Breast epithelium (tissue), 4 donors: ENCODE measurements at regions not wholly inside any gene's neighbourhood (a gene's known extent, or its start where the extent isn't known, plus 50 kb on each side); places are given as distances from the start of the nearest gene placed in this dataset.

Experiments
- DNase-seq, 2 donors: peaks; one replicate each; pipeline ENCODE4 v3.0.0-alpha.2; 2019; ENCODE audit warnings: low spot score in 2 of 2
- H3K27ac ChIP-seq, 2 donors: fragments of 200-600 bp; sonication (generic) in 1 of 2; one replicate each; pipeline ENCODE4 v1.5.1; 2016 to 2019; ENCODE audit warnings: mild to moderate bottlenecking in 1 of 2
- H3K27me3 ChIP-seq, 2 donors: fragments of 200-600 bp; sonication (generic) in 1 of 2; one replicate each; pipeline versions ENCODE4 v1.5.1 to v1.6.0; 2017 to 2019; ENCODE audit warnings: control low read depth in 1 of 2, mild to moderate bottlenecking in 1 of 2
- H3K36me3 ChIP-seq: fragments of 200-600 bp; one replicate; pipeline ENCODE4 v1.5.1; 2019
- H3K4me1 ChIP-seq, 2 donors: fragments of 200-600 bp; sonication (generic); one replicate each; pipeline ENCODE4 v1.5.1; 2016 to 2019; ENCODE audit warnings: control low read depth in 1 of 2
- H3K4me3 ChIP-seq, 3 donors: fragments of 200-600 bp; sonication (generic); 1 replicate in 2 of 3; 2 replicates in 1 of 3; pipeline ENCODE4 v1.5.1; 2016 to 2019; ENCODE audit warnings: mild to moderate bottlenecking in 3 of 3, moderate library complexity in 2 of 3
- H3K9me3 ChIP-seq, 2 donors: fragments of 200-600 bp; sonication (generic) in 1 of 2; one replicate each; pipeline ENCODE4 v1.5.1; 2016 to 2019; ENCODE audit warnings: control low read depth in 1 of 2
- CTCF ChIP-seq, 3 donors: fragments of 450-650 bp; IDR thresholded peaks; one replicate each; pipeline ENCODE4 v1.5.1; 2016 to 2017; ENCODE audit warnings: antibody characterized with exemption in 3 of 3, mild to moderate bottlenecking in 3 of 3, moderate library complexity in 3 of 3
- POLR2A ChIP-seq: fragments of 450-650 bp; IDR thresholded peaks from one replicate; pipeline ENCODE4 v1.6.1; 2016; ENCODE audit warnings: antibody characterized with exemption, mild to moderate bottlenecking, moderate library complexity
- POLR2AphosphoS5 ChIP-seq, 3 donors: sonication (generic); formaldehyde crosslinking; IDR thresholded peaks; one replicate each; pipeline ENCODE4 v1.6.1; 2017; ENCODE audit warnings: antibody characterized with exemption in 3 of 3
- intact Hi-C: fragments of 100-400 bp; cut with DNase I; formaldehyde crosslinking; loops from one replicate; pipeline ENCODE4 v1.15.1; 2023; ENCODE audit warnings: low total_unique reads

GRCh38 chr7:110257673-110258072, 833.3 kb upstream of the LRRN3 start:
- intact Hi-C loops, result no loop called here

DNA sequence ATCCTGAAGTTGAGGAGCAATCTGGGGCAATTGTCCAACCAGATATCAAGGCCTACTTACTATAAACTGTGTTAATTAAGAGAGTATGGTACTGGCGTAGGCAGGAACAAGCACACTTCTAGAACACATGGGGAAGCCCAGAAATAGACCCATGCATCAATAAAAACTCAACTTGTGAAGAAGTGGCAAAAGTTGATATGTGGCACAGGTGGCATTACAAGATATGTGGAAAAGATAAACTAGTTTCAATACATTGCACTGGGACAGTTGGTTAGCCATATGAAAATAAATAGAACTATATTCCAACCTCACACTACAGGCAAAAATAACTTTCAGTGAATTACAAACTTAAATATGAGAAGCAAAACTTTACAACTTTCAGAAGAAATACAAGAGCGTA, 828.7 kb upstream of the LRRN3 start:
- Histone ChIP-seq H3K27ac (no peak overlapping the region), H3K27me3 (no peaks in the 10 kb centered on the region), H3K4me1 (no peaks in the 10 kb centered on the region), H3K4me3 (no peak overlapping the region), H3K9me3 (no peaks in the 10 kb centered on the region), H3K36me3 (no peaks in the 10 kb centered on the region)
- intact Hi-C loops, result no loop called here
- TF ChIP-seq POLR2AphosphoS5 (IDR thresholded peaks at IDR 0.05) (no peak), POLR2A (no peak), CTCF (IDR thresholded peaks at IDR 0.05) (no peak)
- DNase-seq, result no peak

More at GRCh38 chr7:110257673-110258072, 833.3 kb upstream of the LRRN3 start:
- Histone ChIP-seq H3K27me3 (no peaks in the 10 kb centered on the region), H3K4me1 (no peaks in the 10 kb centered on the region), H3K4me3 (no peak overlapping the region), H3K27ac (no peak overlapping the region), H3K9me3 (no peaks in the 10 kb centered on the region), H3K36me3 (no peaks in the 10 kb centered on the region)
- no peak for DNase-seq
- TF ChIP-seq CTCF (IDR thresholded peaks at IDR 0.05) (no peak), POLR2AphosphoS5 (IDR thresholded peaks at IDR 0.05) (no peak), POLR2A (no peak)

DNA sequence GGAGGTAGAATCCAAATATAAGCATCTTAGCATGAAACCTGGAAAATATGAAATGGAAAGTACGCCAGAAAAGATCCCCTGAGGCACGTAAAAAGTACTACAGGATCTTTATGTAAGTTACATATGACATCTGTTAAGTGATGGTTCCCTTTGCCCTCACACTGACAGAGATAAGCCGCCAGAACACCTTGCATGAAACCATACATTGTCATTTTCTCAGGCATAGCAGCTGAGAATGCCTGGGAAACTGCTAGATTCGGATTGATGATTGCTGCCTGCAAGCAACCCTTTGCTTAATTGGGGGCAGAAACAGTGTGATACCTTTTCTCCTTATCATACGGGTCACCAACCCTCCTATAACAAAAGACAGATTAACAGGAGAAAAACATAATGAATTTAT, 826.6 kb upstream of the LRRN3 start:
- H3K4me1 ChIP-seq, result no peaks in the 10 kb centered on the region
- intact Hi-C loops, result no loop called here
- no peak for DNase-seq
- TF ChIP-seq POLR2A, result no peak
- TF ChIP-seq POLR2AphosphoS5 (IDR thresholded peaks at IDR 0.05), result no peak
- no peak for TF ChIP-seq CTCF (IDR thresholded peaks at IDR 0.05)
- no peaks in the 10 kb centered on the region for H3K36me3 ChIP-seq
- H3K27me3 ChIP-seq, result no peaks in the 10 kb centered on the region
- H3K9me3 ChIP-seq, result no peaks in the 10 kb centered on the region
- no peak overlapping the region for H3K27ac ChIP-seq
- H3K4me3 ChIP-seq, result no peak overlapping the region

DNA sequence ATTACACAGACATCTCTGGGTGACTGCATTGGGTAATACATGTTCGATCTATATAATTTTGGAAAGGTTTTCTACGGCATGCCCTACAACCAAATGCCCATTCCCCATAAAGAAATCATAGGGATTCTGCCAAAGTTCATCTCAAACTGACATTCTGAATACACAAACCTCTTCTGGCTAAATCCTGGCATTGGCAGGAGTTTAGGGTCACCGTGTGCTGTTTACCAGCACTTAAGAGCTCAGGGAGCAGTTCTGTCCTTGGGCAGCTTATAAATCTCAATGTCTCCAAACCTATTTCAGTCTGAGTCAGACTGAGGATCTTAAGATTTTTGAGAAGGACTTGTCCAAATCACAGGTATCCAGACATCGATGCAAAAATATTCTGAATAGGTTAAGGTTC, 809.6 kb upstream of the LRRN3 start:
- Histone ChIP-seq H3K9me3 (no peaks in the 10 kb centered on the region), H3K36me3 (no peaks in the 10 kb centered on the region), H3K4me1 (no peaks in the 10 kb centered on the region), H3K4me3 (no peak overlapping the region), H3K27ac (no peak overlapping the region), H3K27me3 (no peaks in the 10 kb centered on the region)
- TF ChIP-seq POLR2A (no peak), POLR2AphosphoS5 (IDR thresholded peaks at IDR 0.05) (no peak)
- intact Hi-C loops, result no loop called here
- DNase-seq, result no peak

- H3K9me3 ChIP-seq, result no peaks in the 10 kb centered on the region
- intact Hi-C loops, result no loop called here
- TF ChIP-seq CTCF (IDR thresholded peaks at IDR 0.05) (no peak), POLR2A (no peak), POLR2AphosphoS5 (IDR thresholded peaks at IDR 0.05) (no peak)
- no peak for DNase-seq
- no peaks in the 10 kb centered on the region for H3K36me3 ChIP-seq
- no peaks in the 10 kb centered on the region for H3K27me3 ChIP-seq
- H3K27ac ChIP-seq, result no peak overlapping the region
- no peak overlapping the region for H3K4me3 ChIP-seq
- H3K4me1 ChIP-seq, result no peaks in the 10 kb centered on the region
Measured at GRCh38 chr7:110283056-110283455, 807.9 kb upstream of the LRRN3 start.

- H3K4me3 ChIP-seq, result no peak overlapping the region
- no peak overlapping the region for H3K27ac ChIP-seq
- TF ChIP-seq CTCF (IDR thresholded peaks at IDR 0.05) (no peak), POLR2A (no peak), POLR2AphosphoS5 (IDR thresholded peaks at IDR 0.05) (no peak)
- DNase-seq, result no peak
- no peaks in the 10 kb centered on the region for H3K27me3 ChIP-seq
- no peaks in the 10 kb centered on the region for H3K36me3 ChIP-seq
- no peaks in the 10 kb centered on the region for H3K4me1 ChIP-seq
- intact Hi-C loops, result no loop called here
- no peaks in the 10 kb centered on the region for H3K9me3 ChIP-seq
Measured at GRCh38 chr7:110291430-110291829, 799.5 kb upstream of the LRRN3 start.
